ENCODE measurements at regions not wholly inside any gene's neighbourhood (a gene's known extent, or its start where the extent isn't known, plus 50 kb on each side); places are given as distances from the start of the nearest gene placed in this dataset.

DNA sequence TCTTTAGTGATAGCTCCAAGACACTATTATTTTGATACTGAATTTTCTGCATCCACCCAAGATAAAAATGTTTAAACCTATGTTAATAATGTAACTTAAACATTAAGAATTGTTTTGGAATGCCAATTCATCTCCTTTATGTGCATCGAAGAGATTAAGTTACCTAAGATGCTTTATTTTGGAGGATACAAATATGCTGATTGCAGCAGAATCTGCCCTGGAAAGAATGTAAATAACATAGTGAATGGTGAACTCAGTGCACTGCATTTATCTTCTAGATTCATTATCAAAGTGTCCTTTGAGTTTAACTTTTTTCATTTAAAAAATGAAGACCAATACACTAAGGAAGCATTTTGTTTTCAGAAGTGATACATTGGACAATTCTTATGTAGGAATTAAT is 757.2 kb downstream of the MRPL39 start:
- TF ChIP-seq, protein P1, sequence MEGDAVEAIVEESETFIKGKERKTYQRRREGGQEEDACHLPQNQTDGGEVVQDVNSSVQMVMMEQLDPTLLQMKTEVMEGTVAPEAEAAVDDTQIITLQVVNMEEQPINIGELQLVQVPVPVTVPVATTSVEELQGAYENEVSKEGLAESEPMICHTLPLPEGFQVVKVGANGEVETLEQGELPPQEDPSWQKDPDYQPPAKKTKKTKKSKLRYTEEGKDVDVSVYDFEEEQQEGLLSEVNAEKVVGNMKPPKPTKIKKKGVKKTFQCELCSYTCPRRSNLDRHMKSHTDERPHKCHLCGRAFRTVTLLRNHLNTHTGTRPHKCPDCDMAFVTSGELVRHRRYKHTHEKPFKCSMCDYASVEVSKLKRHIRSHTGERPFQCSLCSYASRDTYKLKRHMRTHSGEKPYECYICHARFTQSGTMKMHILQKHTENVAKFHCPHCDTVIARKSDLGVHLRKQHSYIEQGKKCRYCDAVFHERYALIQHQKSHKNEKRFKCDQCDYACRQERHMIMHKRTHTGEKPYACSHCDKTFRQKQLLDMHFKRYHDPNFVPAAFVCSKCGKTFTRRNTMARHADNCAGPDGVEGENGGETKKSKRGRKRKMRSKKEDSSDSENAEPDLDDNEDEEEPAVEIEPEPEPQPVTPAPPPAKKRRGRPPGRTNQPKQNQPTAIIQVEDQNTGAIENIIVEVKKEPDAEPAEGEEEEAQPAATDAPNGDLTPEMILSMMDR (IDR thresholded peaks at IDR 0.05): no peak
- no peak for TF ChIP-seq POLR2A (IDR thresholded peaks at IDR 0.05)

All from transverse colon (tissue), 3 donors.